ENCODE measurements at regions not wholly inside any gene's neighbourhood (a gene's known extent, or its start where the extent isn't known, plus 50 kb on each side); places are given as distances from the start of the nearest gene placed in this dataset.

GRCh38 chr1:218728898-218729565 is 383.9 kb downstream of the TGFB2 start:
- no peaks in the 10 kb centered on the region for H3K27me3 Mint-ChIP-seq (ENCODE audit: low read depth)
- H3K4me3 Mint-ChIP-seq = no peak overlapping the region

DNA sequence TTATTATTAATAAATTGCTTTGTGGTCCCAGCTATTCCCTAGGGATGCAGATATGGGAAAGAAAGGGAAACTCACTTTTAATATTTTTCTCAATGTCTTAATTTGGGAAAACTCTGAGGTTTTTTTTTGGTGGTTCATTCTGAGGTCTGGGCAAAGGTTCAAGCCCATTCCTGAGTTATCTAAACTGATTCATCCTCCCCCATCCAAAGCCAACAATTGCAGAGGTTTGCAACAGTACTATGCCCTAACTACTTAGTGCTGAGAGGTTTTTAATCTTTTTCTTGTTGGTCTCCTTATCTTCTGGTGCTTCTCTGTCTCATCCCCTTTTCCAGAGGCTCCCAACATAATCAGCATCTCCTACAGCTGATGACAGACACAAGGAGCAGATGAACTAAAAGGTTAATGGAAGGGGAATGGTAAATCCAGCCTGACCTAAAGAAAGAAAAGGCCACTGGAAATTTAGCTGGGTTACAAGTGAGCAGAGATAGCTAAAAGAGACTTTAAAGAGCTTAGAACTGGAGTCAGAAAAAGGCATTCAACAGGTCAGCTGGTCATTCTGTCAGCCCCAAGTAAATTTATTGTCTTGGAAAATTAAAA is 390.4 kb downstream of the TGFB2 start:
- Mint-ChIP-seq H3K36me3 (ENCODE audit: low read depth) (no peaks in the 10 kb centered on the region), H3K27ac (peak overlapping the region; percentile 62 to 84 (median 73)), H3K27me3 (ENCODE audit: low read depth) (no peaks in the 10 kb centered on the region), H3K4me3 (no peak overlapping the region), H3K4me1 (peaks cover 20% of the 10 kb centered on the region), H3K9me3 (peaks cover 2% of the 10 kb centered on the region)
- TF ChIP-seq CTCF (IDR thresholded peaks at IDR 0.05; ENCODE audit: unreplicated experiment in 3 of 3) = no peak

More at GRCh38 chr1:218728898-218729565, 383.9 kb downstream of the TGFB2 start:
- peaks cover 2% of the 10 kb centered on the region for H3K9me3 Mint-ChIP-seq
- peaks cover 11% of the 10 kb centered on the region for H3K4me1 Mint-ChIP-seq
- TF ChIP-seq CTCF (IDR thresholded peaks at IDR 0.05; ENCODE audit: unreplicated experiment in 3 of 3) = no peak
- peak overlapping the region in 1 of 3 experiments; percentile 26 for H3K27ac Mint-ChIP-seq
- no peaks in the 10 kb centered on the region for H3K36me3 Mint-ChIP-seq (ENCODE audit: low read depth)

DNA sequence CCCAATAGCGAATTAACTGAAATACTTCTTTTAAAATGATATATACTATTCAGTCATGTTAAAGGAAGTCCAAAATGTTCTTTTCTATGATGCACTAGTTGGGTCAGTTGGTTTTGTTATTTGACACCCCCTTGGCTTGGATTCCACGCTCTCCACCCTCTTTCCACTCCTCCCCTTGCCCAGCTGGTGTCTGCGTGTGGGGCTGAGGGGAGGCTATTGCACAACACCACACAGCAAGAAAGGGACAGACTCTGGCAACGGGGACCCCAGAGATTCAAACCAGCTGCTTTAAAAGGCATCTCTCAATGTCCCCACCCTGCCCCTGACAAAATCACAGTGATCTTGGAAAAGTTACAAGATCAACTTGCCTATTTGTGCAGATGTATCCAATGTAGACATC is 394.3 kb downstream of the TGFB2 start:
- H3K9me3 Mint-ChIP-seq = peaks cover 16% of the 10 kb centered on the region
- no peaks in the 10 kb centered on the region for H3K27me3 Mint-ChIP-seq (ENCODE audit: low read depth)
- H3K36me3 Mint-ChIP-seq (ENCODE audit: low read depth) = no peaks in the 10 kb centered on the region
- no peak for TF ChIP-seq CTCF (IDR thresholded peaks at IDR 0.05; ENCODE audit: unreplicated experiment in 3 of 3)
- peaks cover 17% of the 10 kb centered on the region for H3K4me1 Mint-ChIP-seq
- H3K27ac Mint-ChIP-seq = peak overlapping the region in 1 of 3 experiments; percentile 52
- H3K4me3 Mint-ChIP-seq = no peak overlapping the region

DNA sequence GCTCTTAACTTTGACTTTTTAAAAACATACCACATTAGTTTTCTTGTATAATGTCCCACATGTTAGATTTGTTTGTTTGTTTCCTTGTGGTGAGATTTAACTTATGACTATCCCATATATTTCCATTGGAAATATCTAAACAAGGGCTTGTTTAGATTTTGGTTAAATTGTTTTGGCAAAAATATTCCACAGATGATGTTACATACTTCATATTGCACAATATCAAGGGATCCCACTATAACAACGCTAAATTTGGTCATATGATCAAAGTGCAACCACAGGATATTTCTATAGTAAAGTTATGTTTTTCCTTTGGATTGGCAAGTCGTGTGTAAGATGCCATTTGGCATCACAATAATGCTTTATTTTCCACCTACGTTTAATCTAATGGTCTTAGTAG is 396.7 kb downstream of the TGFB2 start:
- Mint-ChIP-seq H3K4me1 (no peaks in the 10 kb centered on the region), H3K4me3 (no peak overlapping the region)

GRCh38 chr1:218742467-218743262 is 397.5 kb downstream of the TGFB2 start:
- Mint-ChIP-seq H3K4me3 (no peak overlapping the region), H3K4me1 (no peaks in the 10 kb centered on the region), H3K27me3 (ENCODE audit: low read depth) (no peaks in the 10 kb centered on the region), H3K27ac (no peak overlapping the region), H3K36me3 (ENCODE audit: low read depth) (no peaks in the 10 kb centered on the region), H3K9me3 (peaks cover 41% of the 10 kb centered on the region)
- TF ChIP-seq CTCF (IDR thresholded peaks at IDR 0.05; ENCODE audit: unreplicated experiment in 3 of 3) = no peak

More for the DNA sequence above, 396.7 kb downstream of the TGFB2 start:
- H3K27me3 Mint-ChIP-seq (ENCODE audit: low read depth) = no peaks in the 10 kb centered on the region
- H3K36me3 Mint-ChIP-seq (ENCODE audit: low read depth) = no peaks in the 10 kb centered on the region
- no peak for TF ChIP-seq CTCF (IDR thresholded peaks at IDR 0.05; ENCODE audit: unreplicated experiment in 3 of 3)
- peaks cover 35% of the 10 kb centered on the region for H3K9me3 Mint-ChIP-seq
- no peak overlapping the region for H3K27ac Mint-ChIP-seq

Data from nephron (organoid).